HG03280 (cell line): ENCODE measurements at regions not wholly inside any gene's neighbourhood (a gene's known extent, or its start where the extent isn't known, plus 50 kb on each side); places are given as distances from the start of the nearest gene placed in this dataset.

ENCODE experiments used
- ATAC-seq: cut with Tn5 transposase; IDR thresholded peaks from one replicate; pipeline ENCODE4 v1.9.1; 2021; ENCODE audit warnings: mild to moderate bottlenecking, moderate library complexity; ENCODE audit not compliant: unreplicated experiment

GRCh38 chr7:16975712-16976111 is 93.9 kb upstream of the AGR3 start:
- ATAC-seq, result no peak

DNA sequence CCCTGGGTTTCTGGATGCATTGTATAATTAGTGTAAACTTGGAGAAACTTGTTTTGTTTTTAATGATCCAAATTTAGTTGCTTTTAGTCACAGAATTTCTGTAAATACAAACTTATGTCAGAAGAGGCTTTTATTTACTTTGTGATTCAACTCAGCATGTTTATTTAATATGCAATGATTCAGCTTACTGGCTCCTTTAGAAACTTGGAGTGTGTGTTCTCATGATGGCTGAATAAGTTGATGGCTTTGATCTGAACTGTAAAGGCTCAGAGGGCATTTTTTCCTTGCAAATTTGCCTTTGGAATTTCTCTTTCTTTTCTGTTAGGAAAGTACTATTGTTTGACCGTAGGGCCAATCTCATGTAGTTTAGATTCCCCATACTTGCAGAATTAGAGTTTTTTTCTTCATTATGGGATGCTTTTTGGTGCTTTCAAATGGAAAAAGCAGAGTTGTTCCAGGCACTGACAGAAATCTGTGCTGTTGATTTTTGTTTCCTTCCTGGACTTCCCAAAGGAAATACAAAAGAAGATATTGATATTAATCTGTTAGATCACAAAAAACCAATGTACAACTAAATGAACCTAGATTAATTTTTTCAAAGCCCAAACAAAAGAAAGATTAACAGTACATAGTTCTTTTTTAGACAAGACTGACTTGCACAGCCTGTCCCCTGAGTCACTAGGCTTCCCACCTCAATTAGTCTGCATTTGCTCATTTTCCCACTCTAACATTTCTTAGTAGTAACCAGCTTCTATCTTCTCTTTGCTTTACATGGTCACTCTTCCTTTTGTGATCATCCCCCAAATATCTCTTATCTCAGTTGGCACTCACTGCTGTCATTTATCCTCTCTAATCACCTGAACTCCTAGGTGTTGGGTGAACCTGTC is 96.8 kb upstream of the AGR3 start:
- no peak for ATAC-seq

- no peak for ATAC-seq
These were observed 98.8 kb upstream of the AGR3 start for GRCh38 chr7:16980539-16980938.

- ATAC-seq, result no peak
These were observed 101.0 kb upstream of the AGR3 start for GRCh38 chr7:16982640-16983350.

- no peak for ATAC-seq
These were observed 102.6 kb upstream of the AGR3 start for GRCh38 chr7:16984375-16984774.

DNA sequence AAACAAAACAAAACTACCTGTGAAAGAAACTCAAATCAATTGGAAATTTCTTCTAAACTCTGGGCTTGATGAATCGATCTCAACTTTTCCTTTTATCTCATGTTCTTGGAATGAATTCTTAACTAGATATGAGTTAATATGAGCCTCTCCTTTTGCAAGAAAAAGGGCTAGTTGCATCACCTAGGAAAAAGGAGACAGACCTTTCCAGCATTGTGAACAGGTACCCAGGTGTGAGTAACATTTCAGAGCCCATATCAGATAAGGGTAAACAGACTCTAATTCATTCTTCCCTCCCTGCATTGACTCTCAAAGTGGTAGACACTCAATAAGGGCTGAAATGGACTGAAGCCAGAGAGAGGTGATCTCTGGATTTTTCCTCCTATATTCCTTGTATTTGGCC is 103.8 kb upstream of the AGR3 start:
- no peak for ATAC-seq

DNA sequence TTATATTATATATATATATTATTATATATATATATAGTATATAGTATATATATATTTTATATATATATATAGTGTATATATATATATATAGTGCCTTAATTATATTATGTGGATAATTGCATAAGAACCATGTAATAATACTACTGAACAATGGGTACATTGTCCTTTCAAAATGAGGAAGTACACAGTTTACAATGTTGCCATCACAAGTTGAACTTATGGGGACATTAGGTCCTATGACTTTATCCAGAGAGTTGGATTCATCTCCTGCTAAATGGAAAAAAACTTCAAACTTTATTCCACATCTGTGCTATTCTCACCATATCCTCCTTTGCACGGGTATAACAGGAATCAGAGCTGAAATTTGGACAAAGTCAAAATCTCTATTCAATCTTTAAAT is 105.0 kb upstream of the AGR3 start:
- no peak for ATAC-seq

- no peak for ATAC-seq
These were observed 108.1 kb upstream of the AGR3 start for GRCh38 chr7:16989811-16990413.

GRCh38 chr7:16991551-16991950 is 109.8 kb upstream of the AGR3 start:
- no peak for ATAC-seq

DNA sequence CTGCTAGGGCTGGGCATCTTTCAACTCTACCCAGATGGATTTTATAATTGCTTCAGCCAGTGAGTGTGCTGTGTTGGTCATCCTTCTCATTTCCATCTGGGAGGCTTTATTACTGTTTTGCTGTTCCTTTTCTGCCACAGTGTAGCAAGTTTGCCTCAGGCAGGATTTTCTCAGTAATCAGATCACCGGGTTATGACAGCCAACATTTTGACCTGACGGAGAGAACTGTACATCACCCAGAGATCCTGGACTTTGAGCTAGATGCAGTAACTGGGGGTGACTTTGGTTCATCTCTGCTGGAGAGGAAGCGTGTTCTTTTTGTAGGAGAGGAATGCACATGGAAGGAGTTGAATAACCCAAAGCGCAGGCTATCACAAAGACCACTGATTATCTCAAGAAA is 111.8 kb upstream of the AGR3 start:
- no peak for ATAC-seq

DNA sequence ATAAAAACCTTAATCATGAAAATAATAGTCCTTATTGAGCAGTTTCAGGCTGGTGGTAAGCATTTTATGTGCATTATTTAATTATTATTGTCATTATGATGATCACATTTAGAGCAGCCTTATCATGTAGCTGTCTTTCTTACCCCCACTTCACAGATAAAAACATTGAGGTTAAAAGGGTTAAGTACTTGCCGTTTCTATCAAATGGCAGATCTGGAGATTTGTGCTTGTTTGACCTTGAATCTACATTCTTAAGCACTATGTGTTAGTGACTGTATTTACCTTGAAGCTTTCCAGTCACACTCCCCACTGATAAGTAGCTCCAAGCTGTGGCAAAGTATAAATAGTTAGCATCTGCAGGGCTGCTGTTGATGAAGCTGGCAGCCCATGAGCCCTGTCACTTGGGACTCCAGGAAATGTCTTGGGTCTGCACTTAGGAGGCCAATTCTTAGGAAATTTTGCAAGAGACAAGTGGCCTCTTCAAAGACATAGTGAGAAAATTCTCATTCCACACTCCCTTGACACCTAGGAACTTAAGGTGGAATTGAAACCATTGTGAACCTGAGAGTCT is 116.8 kb upstream of the AGR3 start:
- no peak for ATAC-seq

DNA sequence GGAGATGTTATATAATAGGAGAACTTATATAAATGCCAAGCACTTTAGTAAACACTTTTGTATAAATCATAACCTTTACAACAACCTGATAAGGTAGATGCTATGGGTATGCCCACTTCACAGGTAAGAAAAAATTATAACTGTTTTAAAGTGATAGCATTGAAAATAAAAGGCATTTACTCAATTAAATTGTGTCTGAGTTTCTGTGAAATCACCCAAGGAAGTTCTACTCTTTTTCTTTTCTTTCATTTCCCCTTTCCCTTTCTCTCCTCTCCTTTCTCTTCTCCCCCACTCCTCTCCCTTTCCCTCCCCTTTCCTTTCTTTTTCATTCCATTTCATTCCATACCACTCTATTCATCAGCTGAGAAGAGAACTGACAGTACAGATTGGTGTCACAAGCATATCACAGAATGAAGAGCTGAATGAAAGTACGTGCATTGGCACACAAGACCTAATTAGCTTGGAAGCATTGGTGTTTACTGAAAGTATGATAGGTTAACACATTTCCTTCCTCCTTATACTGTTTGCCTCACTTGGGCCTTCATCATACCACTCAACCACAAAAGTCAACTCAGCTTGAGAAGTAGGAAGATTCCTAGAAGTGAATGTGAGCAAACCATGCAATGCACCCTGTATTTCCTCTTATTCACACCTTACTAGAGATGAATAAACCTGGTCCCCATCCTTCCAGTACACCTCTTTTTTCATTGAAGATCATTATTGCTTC is 117.9 kb upstream of the AGR3 start:
- no peak for ATAC-seq

- no peak for ATAC-seq
These were observed 123.5 kb upstream of the AGR3 start for GRCh38 chr7:17005271-17005670.

- ATAC-seq, result no peak
These were observed 126.1 kb upstream of the AGR3 start for GRCh38 chr7:17007841-17008240.

DNA sequence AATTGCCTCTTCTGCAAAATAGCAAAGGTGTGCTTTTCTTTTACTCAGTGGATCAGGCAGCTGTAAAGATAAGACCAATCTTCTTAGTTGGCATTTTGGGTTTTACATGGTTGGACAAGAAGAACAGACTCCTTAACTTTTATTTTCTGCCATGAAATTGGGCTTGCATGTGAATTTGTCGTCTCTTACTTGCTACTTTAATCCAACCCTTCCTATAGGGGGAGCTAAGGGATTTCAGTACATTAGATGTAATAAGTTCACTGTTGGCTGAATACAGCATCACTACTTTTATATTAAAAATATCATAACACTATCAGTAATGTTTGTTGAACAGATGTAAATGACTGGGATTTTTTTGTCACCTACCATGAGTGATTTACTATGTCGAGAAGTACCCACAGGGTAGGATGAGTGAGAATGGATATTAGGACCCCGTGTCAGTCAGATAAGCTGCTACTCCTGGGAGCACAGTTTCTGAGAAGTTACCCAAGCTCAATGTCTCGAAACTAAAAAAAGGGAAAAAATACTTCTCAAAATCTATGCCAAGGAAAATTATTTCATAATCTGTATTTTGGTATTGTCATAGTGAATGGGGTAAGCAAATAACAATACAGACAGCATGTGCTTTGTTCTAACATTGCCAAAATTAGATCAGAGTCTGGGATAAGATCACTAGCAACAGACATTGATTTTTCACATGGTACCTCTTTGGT is 127.4 kb upstream of the AGR3 start:
- ATAC-seq, result no peak

DNA sequence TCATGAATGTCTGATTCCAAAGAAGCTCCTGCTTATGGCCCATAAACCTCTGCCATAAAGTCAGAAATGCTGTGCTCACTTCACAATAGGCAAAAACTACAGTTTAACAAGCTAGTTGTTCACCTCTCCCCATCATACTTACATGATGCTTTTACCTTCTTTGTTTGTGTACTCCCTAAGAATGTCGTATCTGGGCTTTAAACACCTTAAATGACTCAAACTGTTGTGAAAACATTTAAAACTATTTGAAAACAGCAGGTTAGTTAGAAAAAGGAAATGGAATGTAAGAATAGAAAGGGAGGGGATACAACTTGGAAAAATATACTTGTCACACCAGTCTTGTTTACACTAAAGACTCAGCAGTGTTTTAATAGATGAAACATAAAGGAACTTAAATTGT is 128.2 kb upstream of the AGR3 start:
- no peak for ATAC-seq

DNA sequence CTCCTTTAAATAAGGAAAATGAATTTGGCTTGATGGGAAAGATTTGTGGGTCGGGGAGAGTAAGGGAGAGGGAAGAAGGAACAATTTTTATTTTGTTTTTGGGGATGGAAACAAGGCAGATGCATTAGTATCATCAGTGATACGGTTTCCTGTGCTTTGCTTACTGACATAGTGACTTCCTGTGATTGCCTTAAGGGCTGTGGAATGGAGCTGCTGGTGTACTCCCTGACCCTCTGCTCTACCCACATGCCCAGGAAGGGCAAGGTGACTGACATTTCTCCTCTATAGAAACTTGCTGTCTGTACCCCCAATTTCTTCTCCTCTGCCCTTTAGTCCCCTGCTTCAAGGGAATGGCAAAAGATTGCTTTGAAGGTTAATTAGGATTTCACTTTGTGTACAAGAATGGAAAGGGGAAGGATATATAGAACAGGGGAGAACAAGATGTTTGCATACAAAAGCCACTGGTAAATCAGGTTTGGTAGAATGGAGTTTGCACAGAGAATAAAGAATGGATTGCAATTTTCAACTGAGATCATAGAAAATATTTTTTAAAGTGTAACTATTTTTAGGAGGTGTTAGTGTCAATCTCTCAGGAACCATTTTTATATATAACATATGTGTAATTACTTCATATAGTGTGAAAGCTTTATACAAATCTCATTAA is 129.0 kb upstream of the AGR3 start:
- ATAC-seq, result no peak

DNA sequence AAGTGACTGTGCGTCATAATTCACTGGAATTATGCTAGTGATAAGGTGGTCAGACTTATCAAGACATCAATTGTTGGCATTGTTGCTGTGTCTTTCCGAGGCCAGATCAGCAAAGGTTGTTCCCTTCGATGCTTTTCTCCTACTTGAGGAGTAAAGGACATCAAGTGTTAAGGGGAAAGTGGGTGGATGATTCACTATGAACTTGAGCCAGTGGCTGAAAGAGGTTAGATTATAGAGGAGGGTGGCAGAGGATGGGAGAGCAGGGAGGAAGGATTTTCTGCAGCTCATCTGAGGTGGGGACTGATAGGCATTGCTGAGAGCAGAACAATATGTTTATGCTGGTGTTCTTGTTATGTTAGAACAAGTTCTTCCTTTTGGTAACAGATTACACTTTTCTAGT is 131.4 kb upstream of the AGR3 start:
- ATAC-seq, result no peak

GRCh38 chr7:17014686-17015085 is 132.9 kb upstream of the AGR3 start:
- ATAC-seq, result no peak

- no peak for ATAC-seq
These were observed 133.8 kb upstream of the AGR3 start for GRCh38 chr7:17015598-17016031.
